SK-N-SH treated with all-trans-retinoic acid at 6 μM for 48 hours (cell line): ENCODE measurements at regions not wholly inside any gene's neighbourhood (a gene's known extent, or its start where the extent isn't known, plus 50 kb on each side); places are given as distances from the start of the nearest gene placed in this dataset.

Experiments used
- ATAC-seq: fragments of 200-7000 bp; cut with Tn5 transposase; 3 replicates; pipeline ENCODE4 v1.9.1; 2020; ENCODE audit warnings: mild to moderate bottlenecking, moderate library complexity
- ARNTL ChIP-seq: fragments of 450-650 bp; formaldehyde crosslinking; IDR thresholded peaks from 2 replicates; pipeline ENCODE4 v1.5.0; 2020; ENCODE audit warnings: low read depth, mild to moderate bottlenecking, moderate library complexity, borderline replicate concordance
- BACH2 ChIP-seq: fragments of 250-450 bp; sonication (Bioruptor Pico); IDR thresholded peaks from 2 replicates; pipeline ENCODE4 v1.9.0; 2021; ENCODE audit warnings: mild to moderate bottlenecking, borderline replicate concordance
- CREB5 ChIP-seq: fragments of 250-450 bp; sonication (Bioruptor Pico); IDR thresholded peaks from 2 replicates; pipeline ENCODE4 v1.5.1; 2020; ENCODE audit warnings: low read depth, mild to moderate bottlenecking, moderate library complexity
- CSDC2 ChIP-seq: fragments of 250-450 bp; sonication (Bioruptor Pico); IDR thresholded peaks from 2 replicates; pipeline ENCODE4 v1.5.0; 2020; ENCODE audit warnings: mild to moderate bottlenecking, moderate library complexity
- ESRRG ChIP-seq: fragments of 250-450 bp; sonication (Bioruptor Pico); IDR thresholded peaks from 2 replicates; pipeline ENCODE4 v1.6.1; 2021; ENCODE audit warnings: mild to moderate bottlenecking
- GLIS3 ChIP-seq: fragments of 250-450 bp; sonication (Bioruptor Pico); IDR thresholded peaks from 2 replicates; pipeline ENCODE4 v1.5.0; 2020; ENCODE audit warnings: mild to moderate bottlenecking, moderate library complexity
- ISL1 ChIP-seq: fragments of 250-450 bp; sonication (Bioruptor Pico); IDR thresholded peaks from 2 replicates; pipeline ENCODE4 v2.1.2; 2022; ENCODE audit warnings: mild to moderate bottlenecking, moderate library complexity
- OSR1 ChIP-seq: fragments of 250-450 bp; sonication (Bioruptor Pico); IDR thresholded peaks from 2 replicates; pipeline ENCODE4 v1.8.0; 2022; ENCODE audit warnings: moderate library complexity, mild to moderate bottlenecking, inconsistent platforms
- RARB ChIP-seq: fragments of 250-450 bp; sonication (Bioruptor Pico); IDR thresholded peaks from 2 replicates; pipeline ENCODE4 v1.8.0; 2021; ENCODE audit warnings: mild to moderate bottlenecking, moderate library complexity
- SNAI2 ChIP-seq: fragments of 250-450 bp; sonication (Bioruptor Pico); IDR thresholded peaks from 2 replicates; pipeline ENCODE4 v1.5.0; 2020; ENCODE audit warnings: mild to moderate bottlenecking, moderate library complexity
- TCF4 ChIP-seq: fragments of 250-450 bp; sonication (Bioruptor Pico); IDR thresholded peaks from 2 replicates; pipeline ENCODE4 v1.8.0; 2021; ENCODE audit warnings: mild to moderate bottlenecking, moderate library complexity, borderline replicate concordance
- TSHZ2 ChIP-seq: fragments of 250-450 bp; sonication (Bioruptor Pico); IDR thresholded peaks from 2 replicates; pipeline ENCODE4 v1.5.0; 2020; ENCODE audit warnings: mild to moderate bottlenecking, moderate library complexity
- ZC3H10 ChIP-seq: fragments of 250-450 bp; sonication (Bioruptor Pico); IDR thresholded peaks from 2 replicates; pipeline ENCODE4 v1.5.1; 2021; ENCODE audit warnings: mild to moderate bottlenecking, moderate library complexity
- ZFP30 ChIP-seq: fragments of 450-650 bp; formaldehyde crosslinking; IDR thresholded peaks from 2 replicates; pipeline ENCODE4 v1.5.0; 2022; ENCODE audit warnings: mild to moderate bottlenecking, moderate library complexity
- ZNF565 ChIP-seq: fragments of 450-650 bp; formaldehyde crosslinking; conservative IDR thresholded peaks from 2 replicates; pipeline ENCODE4 v1.5.0; 2020; ENCODE audit warnings: low read depth, mild to moderate bottlenecking, moderate library complexity
- ZNF8 ChIP-seq: fragments of 450-650 bp; formaldehyde crosslinking; IDR thresholded peaks from 2 replicates; pipeline ENCODE4 v1.5.0; 2020; ENCODE audit warnings: mild to moderate bottlenecking, moderate library complexity
- TF ChIP-seq, protein P1 (sequence below): fragments of 250-450 bp; sonication (Bioruptor Pico); IDR thresholded peaks from 2 replicates; pipeline ENCODE4 v1.8.0; 2020; ENCODE audit warnings: mild to moderate bottlenecking, moderate library complexity, borderline replicate concordance
- TF ChIP-seq, protein P2 (sequence below): fragments of 250-450 bp; sonication (Bioruptor Pico); IDR thresholded peaks from 2 replicates; pipeline ENCODE4 v1.5.1; 2021; ENCODE audit warnings: mild to moderate bottlenecking, moderate library complexity
- TF ChIP-seq, protein P3 (sequence below): fragments of 250-450 bp; sonication (Bioruptor Pico); IDR thresholded peaks from 2 replicates; pipeline ENCODE4 v1.8.0; 2021; ENCODE audit warnings: low read depth, mild to moderate bottlenecking, moderate library complexity, borderline replicate concordance

DNA sequence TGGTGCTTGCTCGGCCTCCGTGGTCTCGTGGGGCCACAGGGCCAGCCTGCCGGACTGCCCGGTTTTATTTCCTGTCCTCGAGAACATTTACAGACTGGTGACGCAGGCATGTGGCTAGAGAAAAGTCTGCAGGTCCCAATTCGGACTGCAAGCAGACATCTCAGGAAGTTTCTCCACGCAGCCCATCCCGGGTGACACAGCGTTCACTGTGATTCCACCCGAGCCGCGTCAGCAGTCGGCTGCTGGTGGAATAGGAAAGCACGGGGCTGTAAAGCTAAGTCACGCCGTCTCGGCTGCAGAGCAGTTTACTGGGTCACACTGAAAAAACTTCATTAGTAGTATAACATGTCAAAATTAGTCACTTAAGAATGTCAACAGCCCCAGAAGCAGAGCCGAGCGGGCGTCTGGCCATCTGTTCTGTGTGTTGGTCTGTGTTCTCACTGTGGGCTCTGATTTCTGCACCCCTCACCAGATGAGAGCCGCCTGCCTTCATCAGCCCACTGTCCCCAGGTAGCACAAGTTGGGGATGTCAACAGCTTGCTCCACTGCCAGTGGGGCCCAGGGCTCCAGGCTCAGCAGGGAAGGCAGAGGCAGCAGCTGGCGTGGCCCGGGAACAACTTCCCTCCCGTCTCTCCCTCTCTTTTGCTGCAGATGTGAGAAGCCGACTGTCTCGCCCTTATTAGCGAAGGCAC, 363.7 kb downstream of the IRX2 start (continued):
- TF ChIP-seq TSHZ2 (CRISPR knock-in tag) (no peak), OSR1 (CRISPR knock-in tag) (no peak), SNAI2 (CRISPR knock-in tag) (no peak)

GRCh38 chr5:2387250-2387633, 364.2 kb downstream of the IRX2 start:
- no peak for ATAC-seq
- TF ChIP-seq RARB (CRISPR knock-in tag) (no peak), SNAI2 (CRISPR knock-in tag) (no peak), GLIS3 (CRISPR knock-in tag) (no peak), ZNF565 (CRISPR knock-in tag) (no peak), ESRRG (CRISPR knock-in tag) (no peak), ZNF8 (CRISPR knock-in tag) (no peak)
- TF ChIP-seq, all 23 proteins: peak for 0

DNA sequence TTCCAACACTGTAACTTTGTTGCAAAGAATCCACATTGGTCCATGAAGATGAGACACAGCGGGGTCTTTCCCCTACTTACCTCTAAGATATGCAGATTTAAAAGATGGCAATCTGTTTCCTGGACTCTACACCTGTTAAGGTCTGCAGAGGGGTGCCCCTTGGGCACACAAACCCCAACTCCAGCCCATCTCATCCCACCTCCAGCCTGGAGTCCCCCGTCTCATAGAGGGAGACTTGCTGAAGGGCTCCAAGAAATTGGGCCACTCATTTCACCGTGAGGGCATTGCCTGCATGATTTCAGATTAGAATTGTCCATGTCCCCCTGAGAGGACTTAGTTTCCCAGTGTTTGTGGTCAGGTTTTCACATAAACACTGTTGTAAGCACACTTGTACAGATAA, 365.7 kb downstream of the IRX2 start:
- ATAC-seq, result no peak
- TF ChIP-seq OSR1 (CRISPR knock-in tag) (no peak), CREB5 (CRISPR knock-in tag) (no peak), TSHZ2 (CRISPR knock-in tag) (no peak), ARNTL (no peak), ISL1 (no peak), ZC3H10 (CRISPR knock-in tag) (no peak), BACH2 (no peak), ESRRG (CRISPR knock-in tag) (no peak), ZNF8 (CRISPR knock-in tag) (no peak), RARB (CRISPR knock-in tag) (no peak), ZFP30 (no peak), TCF4 (CRISPR knock-in tag) (no peak), CSDC2 (CRISPR knock-in tag) (no peak), GLIS3 (CRISPR knock-in tag) (no peak), SNAI2 (CRISPR knock-in tag) (no peak)
- TF ChIP-seq, protein P1, sequence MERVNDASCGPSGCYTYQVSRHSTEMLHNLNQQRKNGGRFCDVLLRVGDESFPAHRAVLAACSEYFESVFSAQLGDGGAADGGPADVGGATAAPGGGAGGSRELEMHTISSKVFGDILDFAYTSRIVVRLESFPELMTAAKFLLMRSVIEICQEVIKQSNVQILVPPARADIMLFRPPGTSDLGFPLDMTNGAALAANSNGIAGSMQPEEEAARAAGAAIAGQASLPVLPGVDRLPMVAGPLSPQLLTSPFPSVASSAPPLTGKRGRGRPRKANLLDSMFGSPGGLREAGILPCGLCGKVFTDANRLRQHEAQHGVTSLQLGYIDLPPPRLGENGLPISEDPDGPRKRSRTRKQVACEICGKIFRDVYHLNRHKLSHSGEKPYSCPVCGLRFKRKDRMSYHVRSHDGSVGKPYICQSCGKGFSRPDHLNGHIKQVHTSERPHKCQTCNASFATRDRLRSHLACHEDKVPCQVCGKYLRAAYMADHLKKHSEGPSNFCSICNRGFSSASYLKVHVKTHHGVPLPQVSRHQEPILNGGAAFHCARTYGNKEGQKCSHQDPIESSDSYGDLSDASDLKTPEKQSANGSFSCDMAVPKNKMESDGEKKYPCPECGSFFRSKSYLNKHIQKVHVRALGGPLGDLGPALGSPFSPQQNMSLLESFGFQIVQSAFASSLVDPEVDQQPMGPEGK (CRISPR knock-in tag), result no peak
- TF ChIP-seq, protein P2, sequence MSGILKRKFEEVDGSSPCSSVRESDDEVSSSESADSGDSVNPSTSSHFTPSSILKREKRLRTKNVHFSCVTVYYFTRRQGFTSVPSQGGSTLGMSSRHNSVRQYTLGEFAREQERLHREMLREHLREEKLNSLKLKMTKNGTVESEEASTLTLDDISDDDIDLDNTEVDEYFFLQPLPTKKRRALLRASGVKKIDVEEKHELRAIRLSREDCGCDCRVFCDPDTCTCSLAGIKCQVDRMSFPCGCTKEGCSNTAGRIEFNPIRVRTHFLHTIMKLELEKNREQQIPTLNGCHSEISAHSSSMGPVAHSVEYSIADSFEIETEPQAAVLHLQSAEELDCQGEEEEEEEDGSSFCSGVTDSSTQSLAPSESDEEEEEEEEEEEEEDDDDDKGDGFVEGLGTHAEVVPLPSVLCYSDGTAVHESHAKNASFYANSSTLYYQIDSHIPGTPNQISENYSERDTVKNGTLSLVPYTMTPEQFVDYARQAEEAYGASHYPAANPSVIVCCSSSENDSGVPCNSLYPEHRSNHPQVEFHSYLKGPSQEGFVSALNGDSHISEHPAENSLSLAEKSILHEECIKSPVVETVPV (CRISPR knock-in tag), result no peak
- TF ChIP-seq, protein P3, sequence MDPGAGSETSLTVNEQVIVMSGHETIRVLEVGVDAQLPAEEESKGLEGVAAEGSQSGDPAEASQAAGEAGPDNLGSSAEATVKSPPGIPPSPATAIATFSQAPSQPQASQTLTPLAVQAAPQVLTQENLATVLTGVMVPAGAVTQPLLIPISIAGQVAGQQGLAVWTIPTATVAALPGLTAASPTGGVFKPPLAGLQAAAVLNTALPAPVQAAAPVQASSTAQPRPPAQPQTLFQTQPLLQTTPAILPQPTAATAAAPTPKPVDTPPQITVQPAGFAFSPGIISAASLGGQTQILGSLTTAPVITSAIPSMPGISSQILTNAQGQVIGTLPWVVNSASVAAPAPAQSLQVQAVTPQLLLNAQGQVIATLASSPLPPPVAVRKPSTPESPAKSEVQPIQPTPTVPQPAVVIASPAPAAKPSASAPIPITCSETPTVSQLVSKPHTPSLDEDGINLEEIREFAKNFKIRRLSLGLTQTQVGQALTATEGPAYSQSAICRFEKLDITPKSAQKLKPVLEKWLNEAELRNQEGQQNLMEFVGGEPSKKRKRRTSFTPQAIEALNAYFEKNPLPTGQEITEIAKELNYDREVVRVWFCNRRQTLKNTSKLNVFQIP, result no peak
